ENCODE measurements at regions not wholly inside any gene's neighbourhood (a gene's known extent, or its start where the extent isn't known, plus 50 kb on each side); places are given as distances from the start of the nearest gene placed in this dataset.

DNA sequence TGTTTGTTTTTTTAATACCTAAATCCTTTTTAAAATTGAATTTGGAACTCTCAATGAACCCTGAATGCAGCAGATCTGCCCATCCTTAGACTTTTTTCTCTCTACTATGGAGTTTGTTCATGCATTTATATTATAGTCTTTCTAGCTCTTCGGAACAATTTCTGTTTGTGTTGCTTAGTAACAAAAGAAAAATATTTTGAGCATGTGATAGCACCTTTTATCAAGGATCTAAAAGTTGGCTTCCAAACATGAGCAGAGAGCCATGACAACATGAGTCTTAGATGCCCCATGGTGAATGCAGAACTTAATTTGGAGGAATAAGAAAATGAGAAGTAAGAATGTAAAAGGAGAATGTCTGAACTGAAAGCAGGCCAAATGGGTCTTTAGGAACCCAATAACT, 133.7 kb downstream of the EDN1 start:
- DNase-seq (ENCODE audit: low read depth): no peak

GRCh38 chr6:12426121-12426520, 136.0 kb downstream of the EDN1 start:
- DNase-seq (ENCODE audit: low read depth): no peak

GRCh38 chr6:12431023-12431422, 140.9 kb downstream of the EDN1 start:
- no peak for DNase-seq (ENCODE audit: low read depth)

DNA sequence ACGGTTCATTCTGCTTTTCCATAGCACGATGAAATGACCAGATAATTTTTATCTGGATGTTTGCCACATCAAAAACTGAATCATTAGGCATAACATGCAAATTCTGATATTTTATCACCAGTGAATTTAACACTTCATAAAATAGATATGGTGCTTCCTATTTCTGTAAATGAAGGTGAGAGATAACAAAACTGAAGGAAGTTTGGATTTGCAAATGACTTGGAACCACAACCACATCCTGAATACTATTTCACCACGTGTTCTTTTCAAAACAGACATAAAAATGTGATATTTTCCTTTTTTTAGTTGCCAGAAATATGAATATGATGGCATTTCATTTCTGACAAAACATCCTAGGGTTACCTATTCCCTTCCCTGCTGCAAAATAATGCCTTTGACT, 146.1 kb downstream of the EDN1 start:
- DNase-seq (ENCODE audit: low read depth): no peak

DNA sequence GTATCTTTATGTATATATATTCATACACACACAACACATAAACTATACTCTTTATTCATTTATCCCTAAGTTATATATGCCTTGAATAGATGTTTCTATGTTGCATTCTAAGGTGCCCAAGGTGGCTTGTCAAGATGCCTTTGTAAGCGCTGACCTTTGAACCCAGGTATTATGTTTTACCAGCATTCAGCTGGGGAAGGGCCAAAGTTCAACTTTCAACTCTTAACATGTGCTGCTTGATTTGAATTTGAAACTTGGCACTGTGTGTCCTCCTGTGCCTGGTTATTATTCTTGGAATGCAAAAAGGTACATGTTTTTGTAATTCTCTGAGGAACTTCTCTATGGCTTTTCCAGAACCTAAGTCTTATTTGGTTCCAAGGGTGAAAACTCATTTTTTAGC, 146.5 kb downstream of the EDN1 start:
- no peak for DNase-seq (ENCODE audit: low read depth)

GRCh38 chr6:12439296-12439695, 149.1 kb downstream of the EDN1 start:
- DNase-seq (ENCODE audit: low read depth): no peak

DNA sequence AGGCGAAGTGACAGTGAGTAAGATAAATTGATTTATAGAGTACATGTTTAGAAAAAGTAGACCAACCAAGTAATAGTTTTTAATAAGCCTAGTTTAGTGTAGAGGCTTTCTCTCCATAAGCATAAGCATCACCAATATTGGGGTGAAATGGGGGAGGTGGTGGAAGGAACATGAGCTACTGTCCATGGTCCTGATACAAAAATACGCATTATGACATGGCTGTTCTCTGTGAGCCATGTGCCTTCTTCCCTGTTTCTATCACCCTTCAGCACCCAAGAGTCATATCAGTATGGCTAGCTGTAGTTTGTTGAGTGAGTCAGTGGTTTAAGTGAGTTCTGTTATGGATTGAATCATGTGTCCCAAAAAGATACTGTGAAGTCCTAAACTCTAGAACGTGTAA, 150.8 kb downstream of the EDN1 start:
- no peak for DNase-seq (ENCODE audit: low read depth)

DNA sequence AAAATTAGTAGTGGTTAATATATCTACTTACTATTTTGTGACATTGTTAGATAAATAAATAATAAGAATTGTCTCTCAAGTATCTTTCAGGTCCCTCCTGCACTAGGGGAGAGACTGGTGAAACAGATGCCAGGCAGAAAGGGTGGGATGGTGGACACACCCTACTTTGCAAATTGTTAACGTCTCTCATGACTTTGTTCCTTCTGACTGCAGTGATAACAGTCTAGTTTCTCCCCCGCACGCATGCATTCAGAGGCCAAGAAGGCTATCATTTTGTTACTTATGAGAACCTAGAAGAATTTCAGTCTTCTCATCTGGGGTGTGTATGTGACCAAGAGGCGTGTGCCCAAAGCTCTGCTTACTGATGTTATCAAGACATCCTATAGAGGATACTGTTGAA, 152.3 kb downstream of the EDN1 start:
- no peak for DNase-seq (ENCODE audit: low read depth)

DNA sequence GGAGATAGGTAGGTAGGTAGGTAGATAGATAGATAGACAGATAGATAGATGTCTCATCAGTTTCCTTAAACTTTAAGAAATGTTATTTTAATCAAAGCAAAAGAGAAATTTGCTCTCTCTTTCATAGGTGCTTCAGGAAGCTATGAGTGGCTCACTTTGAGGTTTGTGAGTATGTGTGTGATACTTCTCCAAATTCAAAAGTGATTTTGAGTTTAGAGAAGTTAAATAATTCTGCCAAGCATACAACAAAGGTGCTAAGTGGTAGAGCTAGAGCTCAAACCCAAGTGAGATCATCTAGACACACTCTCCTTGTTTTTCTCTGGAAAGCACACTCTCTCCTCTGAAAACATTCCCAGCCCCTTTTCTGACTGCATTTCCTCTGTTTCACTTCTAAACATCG, 156.2 kb downstream of the EDN1 start:
- no peak for DNase-seq (ENCODE audit: low read depth)

DNA sequence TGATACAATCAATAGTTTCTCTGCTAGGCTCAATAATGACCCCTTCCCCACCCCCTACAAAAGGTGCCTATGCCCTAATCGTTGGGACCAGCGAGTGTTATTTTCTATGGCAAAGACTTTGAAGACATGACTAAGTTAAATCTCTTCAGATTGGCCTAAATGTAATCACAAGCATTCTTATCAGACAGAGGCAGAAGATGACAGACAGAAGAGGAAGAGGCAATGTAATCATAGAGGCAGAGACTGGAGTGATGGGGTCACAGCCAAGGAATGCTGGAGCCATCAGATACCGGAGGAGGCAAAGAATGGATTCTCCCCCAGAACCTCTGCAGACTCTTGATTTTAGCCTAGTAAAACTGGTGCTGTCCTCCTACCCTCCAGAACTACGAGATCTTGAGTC, 159.3 kb downstream of the EDN1 start:
- DNase-seq (ENCODE audit: low read depth): no peak

GRCh38 chr6:12450467-12450866, 160.3 kb downstream of the EDN1 start:
- DNase-seq (ENCODE audit: low read depth): no peak

- no peak for DNase-seq (ENCODE audit: low read depth)
Measured at GRCh38 chr6:12456343-12456742, 166.2 kb downstream of the EDN1 start.

GRCh38 chr6:12457094-12457493, 166.9 kb downstream of the EDN1 start:
- DNase-seq (ENCODE audit: low read depth): no peak

DNA sequence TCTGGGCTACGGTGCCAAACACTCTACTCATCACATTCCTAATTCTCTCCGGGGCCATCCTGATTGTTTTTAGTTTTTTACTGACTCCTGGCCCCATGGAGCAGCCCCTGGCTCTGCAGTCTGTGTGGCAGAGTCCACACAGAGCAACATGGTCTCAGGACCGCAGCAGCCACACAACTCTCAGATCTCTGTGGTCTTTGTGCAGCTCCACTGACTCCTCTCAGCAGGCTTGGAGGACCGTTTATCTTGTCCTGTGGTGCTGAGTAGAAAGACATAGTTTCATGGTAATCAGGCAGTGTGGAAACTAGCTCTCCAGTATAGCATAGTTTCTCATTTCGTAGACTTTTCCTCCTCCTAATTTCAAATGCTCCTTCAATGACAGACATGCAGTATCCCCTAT, 168.4 kb downstream of the EDN1 start:
- DNase-seq (ENCODE audit: low read depth): no peak

GRCh38 chr6:12459945-12460661, 169.9 kb downstream of the EDN1 start:
- DNase-seq (ENCODE audit: low read depth): no peak

DNA sequence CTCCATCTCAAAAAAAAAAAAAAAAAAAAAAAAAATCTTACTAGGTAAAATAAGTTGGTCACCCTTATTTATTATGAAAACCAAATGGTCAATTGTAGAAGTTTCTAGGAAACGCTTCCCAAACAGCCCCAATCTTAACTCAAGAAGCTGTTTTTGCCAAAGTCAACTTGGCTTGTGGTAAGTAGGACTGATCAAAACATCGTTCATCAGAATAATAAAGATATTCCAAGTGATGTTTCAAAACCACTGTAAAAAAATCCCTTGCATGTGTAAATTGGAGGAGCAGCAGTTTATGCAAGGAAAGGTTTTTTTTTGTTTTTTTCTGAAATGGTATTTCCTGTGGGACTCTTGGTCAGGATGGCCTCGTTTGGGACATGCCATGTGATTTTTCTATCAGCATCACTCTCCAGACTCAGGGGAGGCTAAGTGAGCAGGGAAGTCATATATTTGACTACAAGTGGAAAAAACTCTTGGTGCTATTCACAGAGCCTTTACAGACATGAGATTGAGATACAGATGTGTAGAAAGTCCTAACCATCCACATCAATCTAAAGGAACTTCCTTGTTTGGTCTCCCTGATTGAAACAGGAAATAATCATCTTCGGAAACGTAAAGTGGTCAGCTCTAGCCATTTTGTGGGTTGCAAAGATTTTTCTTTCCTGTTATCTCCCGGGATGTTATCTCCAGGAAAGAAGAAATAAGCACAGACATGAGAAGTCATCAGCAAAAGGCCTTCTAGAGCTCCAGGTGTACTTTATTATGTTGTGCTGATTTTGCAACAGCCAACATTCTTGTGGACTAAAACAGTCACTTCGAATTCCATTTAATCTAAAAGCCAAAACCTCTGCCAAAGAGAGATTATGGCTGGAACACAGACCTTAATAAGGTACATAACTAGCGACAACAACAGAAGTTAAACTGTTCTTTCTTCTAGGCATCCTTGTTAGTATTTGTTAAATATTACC, 177.8 kb downstream of the EDN1 start:
- DNase-seq (ENCODE audit: low read depth): no peak

- DNase-seq (ENCODE audit: low read depth): no peak
Measured at GRCh38 chr6:12472601-12473038, 182.5 kb downstream of the EDN1 start.

DNA sequence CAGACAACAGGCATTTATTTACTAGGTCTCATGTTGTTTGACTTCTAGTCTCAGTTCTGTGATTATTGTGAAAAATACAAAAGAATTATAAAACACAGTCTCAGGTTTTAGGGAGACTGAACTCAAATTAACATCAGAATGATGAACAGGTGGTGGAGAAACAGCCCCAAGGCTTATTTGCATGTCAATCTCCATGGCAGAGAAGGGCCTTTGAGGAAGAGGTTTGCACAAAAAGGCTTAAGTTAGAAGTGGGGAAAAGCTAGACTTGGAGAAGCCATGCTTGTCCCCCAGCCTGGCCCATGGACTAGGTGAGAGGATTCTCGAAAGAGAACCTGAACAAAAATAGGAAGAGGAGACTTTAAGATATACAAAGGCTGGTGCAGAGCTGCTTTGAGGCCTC, 183.3 kb downstream of the EDN1 start:
- no peak for DNase-seq (ENCODE audit: low read depth)

GRCh38 chr6:12474167-12475140, 184.3 kb downstream of the EDN1 start:
- DNase-seq (ENCODE audit: low read depth): no peak

DNA sequence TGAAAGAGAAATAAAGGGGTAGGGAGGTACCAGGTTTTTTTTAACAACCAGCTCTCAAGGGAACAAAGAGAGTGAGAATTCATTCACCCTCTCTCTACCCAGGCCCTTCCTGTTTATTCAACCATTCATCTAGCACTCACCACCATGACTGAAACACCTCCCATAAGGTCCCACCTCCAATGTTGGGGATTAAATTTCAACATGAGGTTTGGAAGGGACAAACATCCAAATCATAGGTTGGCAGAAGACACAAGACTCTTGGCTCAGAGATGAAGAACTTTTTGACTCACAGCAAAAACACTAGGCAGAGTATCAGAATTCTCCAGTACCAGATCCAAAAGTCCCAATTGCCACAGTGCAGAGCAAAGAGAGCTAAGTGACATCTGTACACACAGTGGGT, 186.3 kb downstream of the EDN1 start:
- no peak for DNase-seq (ENCODE audit: low read depth)

DNA sequence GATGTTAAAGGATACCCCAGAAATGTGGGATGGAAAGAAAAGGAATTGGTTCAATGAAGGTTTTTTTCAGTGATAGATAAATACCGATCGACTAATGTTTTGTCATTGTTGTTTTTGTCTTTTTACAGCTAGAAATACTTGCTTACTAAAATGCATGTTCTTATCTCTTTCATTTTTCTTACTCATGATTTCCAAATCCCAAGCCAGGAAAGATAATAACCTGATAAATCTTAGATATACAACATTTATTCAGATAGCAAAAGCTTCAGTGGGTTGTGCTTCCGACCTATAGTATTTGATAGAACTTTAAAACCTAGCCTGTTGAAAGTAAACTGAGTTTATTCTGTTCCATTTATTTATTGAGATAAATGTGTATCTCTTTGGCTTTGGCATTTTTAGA, 187.5 kb downstream of the EDN1 start:
- DNase-seq (ENCODE audit: low read depth): no peak

DNA sequence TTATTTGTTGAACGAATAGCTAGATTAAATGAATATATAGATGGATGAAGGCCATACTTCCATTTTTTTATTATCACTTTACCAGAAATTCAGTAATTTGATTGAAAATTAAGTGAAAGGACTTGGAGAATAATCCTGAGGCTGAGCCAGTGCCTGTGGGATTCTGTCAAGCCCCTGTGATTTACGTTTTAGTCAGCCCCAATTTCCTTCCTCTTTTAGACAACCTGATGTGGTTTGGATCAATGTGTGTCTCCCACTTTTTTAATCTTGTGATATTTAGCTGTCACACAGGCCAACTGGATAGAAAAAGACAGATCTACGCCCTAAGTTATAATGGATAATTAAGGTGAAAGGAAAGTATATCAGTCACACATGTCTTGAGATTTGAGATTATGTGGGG, 188.8 kb downstream of the EDN1 start:
- DNase-seq (ENCODE audit: low read depth): no peak

Data from non-pigmented ciliary epithelial cell (primary cell).